ENCODE measurements at regions not wholly inside any gene's neighbourhood (a gene's known extent, or its start where the extent isn't known, plus 50 kb on each side); places are given as distances from the start of the nearest gene placed in this dataset.

GRCh38 chr12:124211753-124212152, 83.1 kb upstream of the RFLNA start:
- TF ChIP-seq RAD21 (conservative IDR thresholded peaks at IDR 0.05 in 1 of 2, IDR thresholded peaks at IDR 0.05 in 1 of 2) = no peak
- TF ChIP-seq MAFK (IDR thresholded peaks at IDR 0.05; ENCODE audit: partially characterized antibody) = peak; percentile 22
- POLR2A ChIA-PET = no interaction called here
- WGBS (ENCODE audit: missing lambda C conversion rate) = 77% methylated on average over 2 of the region's 2 CpGs

GRCh38 chr12:124213666-124214347, 81.1 kb upstream of the RFLNA start:
- FAIRE-seq (no peak), DNase-seq (ENCODE audit: low read depth in 1 of 2, low spot score in 1 of 2) (no peak), ATAC-seq (no peak)
- no peak overlapping the region for H3K27ac ChIP-seq
- ChIA-PET POLR2A (no interaction called here), CTCF (interaction anchor here (1.6 kb wide), 1 partner anchor 20 kb away, joined by 4 read pairs; no protein-coding TSS in a partner anchor)
- no peaks in the 10 kb centered on the region for H3K4me1 ChIP-seq
- 34% methylated on average over 11 of the region's 11 CpGs for WGBS (ENCODE audit: missing lambda C conversion rate)
- TF ChIP-seq ZFP36 (IDR thresholded peaks at IDR 0.05; ENCODE audit: borderline replicate concordance, partially characterized antibody) (no peak), POLR2A (IDR thresholded peaks at IDR 0.05; ENCODE audit: low read length) (no peak), KDM1A (IDR thresholded peaks at IDR 0.05; ENCODE audit: low read depth) (no peak), ZNF302 (CRISPR knock-in tag; IDR thresholded peaks at IDR 0.05) (no peak), ESRRA (IDR thresholded peaks at IDR 0.05; ENCODE audit: borderline replicate concordance, low read length) (no peak), NR3C1 (IDR thresholded peaks at IDR 0.05) (no peak), SREBF2 (IDR thresholded peaks at IDR 0.05) (no peak), CTCF (IDR thresholded peaks at IDR 0.05) (no peak), HOXA7 (CRISPR knock-in tag; IDR thresholded peaks at IDR 0.05) (no peak), BCL3 (IDR thresholded peaks at IDR 0.05) (no peak), E2F6 (IDR thresholded peaks at IDR 0.05; ENCODE audit: borderline replicate concordance, low read depth) (no peak), HMGXB4 (CRISPR knock-in tag; IDR thresholded peaks at IDR 0.05; ENCODE audit: borderline replicate concordance) (no peak)
- H3K9me3 ChIP-seq = peaks cover 33% of the 10 kb centered on the region
- no peak overlapping the region for H3K4me3 ChIP-seq
- H3K4me2 ChIP-seq = no peak overlapping the region

More at GRCh38 chr12:124211753-124212152, 83.1 kb upstream of the RFLNA start:
- H3K4me1 ChIP-seq = no peaks in the 10 kb centered on the region
- FAIRE-seq = no peak
- H3K27ac ChIP-seq = no peak overlapping the region
- ATAC-seq = no peak
- H3K4me2 ChIP-seq = no peak overlapping the region
- DNase-seq (ENCODE audit: low read depth in 1 of 2, low spot score in 1 of 2) = no peak
- peaks cover 33% of the 10 kb centered on the region for H3K9me3 ChIP-seq
- H3K4me3 ChIP-seq = no peak overlapping the region
- CTCF ChIA-PET = interaction anchor here (1.2 kb wide), 1 partner anchor 20 kb away, joined by 3 read pairs; no protein-coding TSS in a partner anchor

- Histone ChIP-seq H3K4me1 (no peaks in the 10 kb centered on the region), H3K27ac (no peak overlapping the region), H3K9me3 (peaks cover 33% of the 10 kb centered on the region), H3K4me2 (no peak overlapping the region), H3K4me3 (no peak overlapping the region)
- TF ChIP-seq FOSB (CRISPR knock-in tag; IDR thresholded peaks at IDR 0.05) (no peak), ELK1 (IDR thresholded peaks at IDR 0.05; ENCODE audit: low read depth, low read length) (no peak), ATOH8 (CRISPR knock-in tag; IDR thresholded peaks at IDR 0.05; ENCODE audit: low read depth) (no peak), HOXB5 (CRISPR knock-in tag; IDR thresholded peaks at IDR 0.05) (no peak), HDAC2 (IDR thresholded peaks at IDR 0.05) (no peak)
- POLR2A ChIA-PET = no interaction called here
- no peak for DNase-seq (ENCODE audit: low read depth in 1 of 2, low spot score in 1 of 2)
- WGBS (ENCODE audit: missing lambda C conversion rate) = 30% methylated on average over 3 of the region's 3 CpGs
- CTCF ChIA-PET = interaction anchor here (1.6 kb wide), 1 partner anchor 21 kb away, joined by 4 read pairs; no protein-coding TSS in a partner anchor
- ATAC-seq = no peak
- no peak for FAIRE-seq
Observed at GRCh38 chr12:124214574-124214973, 80.3 kb upstream of the RFLNA start.
